IPS DF 4.7 (cell line): ENCODE measurements at regions not wholly inside any gene's neighbourhood (a gene's known extent, or its start where the extent isn't known, plus 50 kb on each side); places are given as distances from the start of the nearest gene placed in this dataset.
"Not testable (repeated sequence)": the region's sequence is repeated elsewhere in the genome, so short reads cannot be mapped to it uniquely, and the experiment has no call there.

Experiments
- DNase-seq: peaks from one replicate; pipeline ENCODE4 v3.0.0-alpha.2; 2013; ENCODE audit warnings: low spot score; ENCODE audit errors: extremely low read depth

DNA sequence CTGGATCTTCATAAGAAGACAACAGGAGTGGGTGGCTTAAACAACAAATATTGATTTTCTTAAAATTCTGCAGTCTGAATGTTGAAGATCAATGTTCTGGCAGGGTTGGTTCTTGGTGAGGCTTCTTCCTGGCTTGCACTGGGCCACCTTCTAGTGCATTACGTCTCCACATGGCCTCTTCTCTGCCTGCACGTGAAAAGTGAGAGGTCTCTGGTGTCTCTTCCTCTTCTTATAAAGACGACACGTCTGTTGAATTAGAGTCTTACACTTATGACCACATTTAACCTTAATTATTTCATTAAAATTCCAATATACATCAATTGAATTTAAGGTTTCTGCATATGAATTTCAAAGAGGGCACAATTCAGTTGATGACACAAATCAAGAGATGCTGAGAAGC is 1100.1 kb downstream of the TMEM121 start:
- not testable (repeated sequence) for DNase-seq

GRCh38 chr14:106626942-106627588 is 1100.7 kb downstream of the TMEM121 start:
- not testable (repeated sequence) for DNase-seq

GRCh38 chr14:106631879-106632278 is 1105.5 kb downstream of the TMEM121 start:
- no peak for DNase-seq

GRCh38 chr14:106633721-106634120 is 1107.3 kb downstream of the TMEM121 start:
- DNase-seq = no peak

DNA sequence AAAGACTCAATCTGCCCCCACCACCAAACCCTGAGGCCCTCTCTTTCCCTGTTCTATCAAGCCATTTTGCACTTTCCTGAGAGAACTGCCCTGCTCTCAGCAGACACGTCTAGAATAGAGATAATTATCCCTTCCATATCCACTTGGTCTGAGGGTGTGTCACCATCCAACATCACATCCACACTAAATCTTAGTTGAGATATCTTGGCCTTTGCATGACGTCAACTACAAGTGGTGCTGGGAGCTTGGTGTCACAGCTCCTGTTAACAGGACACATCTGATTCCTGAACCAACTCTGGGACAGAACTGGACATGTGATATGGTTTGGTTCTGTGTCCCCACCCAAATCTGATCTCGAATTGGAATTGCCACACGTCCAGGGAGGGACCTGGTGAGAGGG is 1109.2 kb downstream of the TMEM121 start:
- no peak for DNase-seq

DNA sequence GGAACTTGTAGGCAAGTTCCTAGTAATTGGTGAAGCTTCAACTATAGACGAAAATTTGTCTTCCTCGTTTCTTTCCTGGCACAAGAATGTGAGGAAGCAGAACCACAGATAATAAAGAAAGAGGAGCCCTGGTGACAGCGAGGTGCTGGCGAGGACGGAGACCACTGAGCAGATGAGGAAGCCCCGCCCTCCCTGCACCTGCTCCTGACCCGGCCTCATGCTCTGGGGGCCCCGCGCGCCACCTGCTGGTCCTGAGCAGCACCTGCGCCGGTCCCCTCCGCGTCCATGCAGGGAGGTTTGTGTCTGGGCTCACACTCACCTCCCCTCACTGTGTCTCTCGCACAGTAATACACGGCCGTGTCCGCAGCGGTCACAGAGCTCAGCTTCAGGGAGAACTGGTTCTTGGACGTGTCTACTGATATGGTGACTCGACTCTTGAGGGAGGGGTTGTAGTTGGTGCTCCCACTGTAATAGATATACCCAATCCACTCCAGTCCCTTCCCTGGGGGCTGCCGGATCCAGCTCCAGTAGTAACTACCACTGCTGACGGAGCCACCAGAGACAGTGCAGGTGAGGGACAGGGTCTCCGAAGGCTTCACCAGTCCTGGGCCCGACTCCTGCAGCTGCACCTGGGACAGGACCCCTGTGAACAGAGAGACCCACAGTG is 1112.5 kb downstream of the TMEM121 start:
- DNase-seq = not testable (repeated sequence)

- DNase-seq = no peak
Measured at GRCh38 chr14:106642090-106642489, 1115.7 kb downstream of the TMEM121 start.

GRCh38 chr14:106642971-106643370 is 1116.6 kb downstream of the TMEM121 start:
- not testable (repeated sequence) for DNase-seq

DNA sequence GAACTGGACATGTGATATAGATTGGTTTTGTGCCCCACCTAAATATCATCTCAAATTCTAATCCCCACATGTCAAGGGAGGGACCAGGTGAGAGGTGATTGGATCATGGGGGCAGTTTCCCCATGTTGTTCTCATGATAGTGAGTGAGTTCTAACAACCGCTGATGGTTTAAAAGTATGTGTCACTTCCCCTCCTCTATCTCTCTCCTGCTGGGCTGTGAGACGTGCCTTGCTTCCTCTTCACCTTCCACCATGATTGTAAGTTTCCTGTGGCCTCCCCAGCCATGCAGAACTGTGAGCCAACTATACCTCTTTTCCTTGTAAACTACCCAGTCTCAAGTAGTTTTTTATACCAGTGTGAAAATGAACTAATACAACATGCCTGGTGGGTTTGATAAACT is 1122.5 kb downstream of the TMEM121 start:
- not testable (repeated sequence) for DNase-seq

GRCh38 chr14:106651016-106651415 is 1124.6 kb downstream of the TMEM121 start:
- no peak for DNase-seq

GRCh38 chr14:106652494-106652893 is 1126.1 kb downstream of the TMEM121 start:
- DNase-seq = no peak

DNA sequence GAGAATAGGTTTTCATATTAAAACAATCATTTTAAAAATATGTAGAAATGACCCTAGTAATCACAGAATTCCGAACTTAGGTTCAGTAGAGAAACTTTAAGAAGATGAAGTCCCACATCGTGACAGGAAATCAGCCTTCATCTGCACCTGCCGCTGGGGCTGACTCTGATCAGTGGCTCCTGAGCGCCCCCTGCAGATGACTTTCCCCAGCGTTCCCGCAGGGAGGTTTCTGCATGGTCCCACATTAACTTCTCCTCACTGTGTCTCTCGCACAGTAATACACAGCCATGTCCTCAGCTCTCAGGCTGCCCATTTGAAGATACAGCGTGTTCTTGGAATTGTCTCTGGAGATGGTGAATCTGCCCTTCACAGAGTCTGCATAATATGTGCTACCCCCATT is 1131.1 kb downstream of the TMEM121 start:
- no peak for DNase-seq

DNA sequence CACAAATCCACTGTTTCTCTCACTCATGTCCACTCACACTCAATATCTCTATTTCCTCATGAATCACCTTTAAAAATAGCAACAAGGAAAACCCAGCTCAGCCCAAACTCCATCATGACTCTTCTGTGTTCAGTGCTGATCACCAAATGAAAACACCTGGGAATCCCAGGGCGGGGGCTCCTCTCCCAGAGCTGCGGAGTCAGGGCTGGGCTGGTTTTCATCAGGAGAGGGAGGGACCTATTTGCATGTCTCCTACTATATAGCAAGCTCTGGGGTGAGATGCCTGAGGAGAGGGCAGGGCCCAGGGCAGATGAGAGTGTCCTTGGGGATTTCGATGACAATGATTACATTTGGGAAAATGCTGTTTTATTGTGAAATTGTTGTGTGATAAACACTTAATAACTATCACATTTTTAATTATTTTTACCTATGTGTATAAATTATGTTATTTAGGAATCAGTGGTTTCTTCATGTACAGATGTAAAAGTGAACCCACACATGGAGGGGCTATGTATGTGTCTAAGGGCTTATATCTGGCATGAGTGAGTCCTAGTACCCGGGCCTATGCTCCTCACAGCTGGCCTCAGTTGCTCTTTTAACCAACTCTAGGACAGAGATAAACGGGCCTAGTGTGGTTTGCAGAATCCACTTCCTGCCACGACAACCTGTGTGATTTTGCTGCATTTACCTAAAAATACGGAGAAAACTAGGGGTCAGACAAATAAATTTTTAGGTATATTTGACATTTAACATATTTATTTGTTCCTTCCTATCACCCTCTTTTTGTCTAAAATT is 1131.9 kb downstream of the TMEM121 start:
- DNase-seq = not testable (repeated sequence)

- DNase-seq = not testable (repeated sequence)
Measured at GRCh38 chr14:106661561-106661960, 1135.2 kb downstream of the TMEM121 start.

DNA sequence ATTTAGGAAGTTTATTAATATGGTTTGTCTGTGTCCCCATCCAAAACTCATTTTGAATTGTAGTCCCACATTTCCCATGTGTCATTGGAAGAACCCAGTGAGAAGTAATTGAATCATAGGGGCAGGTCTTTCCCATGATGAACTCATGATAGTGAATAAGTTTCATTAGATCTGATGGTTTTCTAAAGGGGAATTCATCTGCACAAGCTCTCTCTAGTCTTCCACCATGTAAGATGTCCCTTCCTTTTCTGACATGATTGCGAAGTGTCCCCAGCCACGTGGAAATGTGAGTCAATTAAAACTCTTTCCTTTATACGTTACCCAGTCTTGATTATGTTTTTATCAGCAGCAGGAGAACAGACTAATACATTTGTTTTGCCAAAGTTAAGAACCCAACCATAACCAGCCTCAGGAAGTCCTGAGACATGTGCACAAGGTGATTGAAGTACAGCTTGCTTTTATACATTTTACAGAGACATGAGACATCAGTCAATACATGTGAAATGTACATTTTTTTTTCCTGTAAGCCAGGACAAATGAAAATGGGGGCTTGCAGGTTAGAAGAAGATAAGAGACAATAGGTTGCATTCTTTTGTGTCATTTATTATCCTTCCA is 1136.7 kb downstream of the TMEM121 start:
- DNase-seq = no peak

GRCh38 chr14:106663805-106664410 is 1137.5 kb downstream of the TMEM121 start:
- DNase-seq = not testable (repeated sequence)

- no peak for DNase-seq
Measured at GRCh38 chr14:106665814-106666213, 1139.4 kb downstream of the TMEM121 start.

- DNase-seq = no peak
Measured at GRCh38 chr14:106666341-106666740, 1140.0 kb downstream of the TMEM121 start.

DNA sequence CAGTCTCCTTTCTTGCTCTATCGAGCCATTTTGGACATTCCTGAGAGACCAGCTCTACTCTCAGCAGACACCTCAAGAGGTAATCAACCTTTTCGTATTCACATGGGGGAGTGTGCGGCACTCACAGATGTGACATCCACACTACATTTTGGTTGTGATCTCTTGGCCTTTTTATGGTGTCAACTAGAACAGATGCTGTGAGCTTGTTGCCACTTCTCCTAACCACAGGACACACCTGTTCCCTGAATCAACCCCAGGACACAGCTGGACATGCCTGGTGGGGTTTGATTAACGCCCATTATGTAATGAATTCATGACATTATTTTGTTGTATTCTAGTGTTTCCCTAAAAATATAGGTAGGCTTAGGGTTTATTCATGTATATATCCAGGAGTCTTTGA is 1143.6 kb downstream of the TMEM121 start:
- DNase-seq = no peak

DNA sequence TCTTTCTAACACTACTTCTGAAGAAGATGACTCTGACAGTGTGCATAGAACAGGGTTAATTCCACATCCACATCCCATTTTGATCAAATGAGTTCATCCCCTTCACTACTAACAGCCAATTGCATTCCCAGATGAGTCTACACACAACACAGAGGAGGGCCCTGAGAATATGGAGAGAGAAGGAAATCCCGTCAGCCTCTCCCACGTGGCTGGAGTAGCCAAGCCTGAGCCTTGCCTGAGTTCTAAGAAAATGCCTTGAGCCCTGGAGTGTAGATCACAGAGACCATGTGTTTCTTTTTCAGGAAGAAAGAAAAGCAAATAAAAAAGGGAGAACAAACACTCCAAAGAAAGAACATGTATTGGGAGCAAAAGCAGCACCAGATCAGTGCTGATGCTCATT is 1147.7 kb downstream of the TMEM121 start:
- not testable (repeated sequence) for DNase-seq

DNA sequence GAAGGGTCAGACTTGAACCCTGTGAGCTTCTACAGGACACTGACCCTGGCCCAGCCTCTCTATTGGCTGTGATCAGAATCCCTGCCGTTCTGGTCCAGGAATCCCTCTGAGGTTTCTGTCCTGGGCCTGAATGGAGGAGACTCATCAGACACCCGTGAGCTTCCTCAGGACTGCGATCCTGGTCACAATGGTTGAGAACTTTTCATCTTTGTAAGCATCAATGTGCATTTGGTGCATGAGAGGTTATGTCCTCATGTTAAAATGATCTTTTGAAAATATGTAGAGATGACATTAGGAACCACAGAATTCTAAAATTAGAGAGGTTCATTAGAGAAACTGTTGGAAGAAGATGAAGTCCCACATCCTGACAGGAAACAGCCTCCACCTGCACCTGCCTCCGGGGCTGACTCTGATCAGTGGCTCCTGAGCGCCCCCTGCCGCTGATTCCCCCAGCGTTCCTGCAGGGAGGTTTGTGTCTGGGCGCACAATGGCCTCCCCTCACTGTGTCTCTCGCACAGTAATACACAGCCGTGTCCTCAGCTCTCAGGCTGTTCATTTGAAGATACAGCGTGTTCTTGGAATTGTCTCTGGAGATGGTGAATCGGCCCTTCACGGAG is 1148.2 kb downstream of the TMEM121 start:
- DNase-seq = not testable (repeated sequence)
